CD8-positive, alpha-beta memory T cell (primary cell): ENCODE measurements at regions not wholly inside any gene's neighbourhood (a gene's known extent, or its start where the extent isn't known, plus 50 kb on each side); places are given as distances from the start of the nearest gene placed in this dataset.

Experiments
- CTCF ChIA-PET: fragments of 350-600 bp; sonication (Branson Sonifier 250); formaldehyde crosslinking; loops from one replicate; lab custom pipeline; 2021; ENCODE audit warnings: antibody characterized with exemption; lab: Charles Lee
- POLR2A ChIA-PET: fragments of 350-600 bp; sonication (Branson Sonifier 250); formaldehyde crosslinking; loops from one replicate; lab custom pipeline; 2021; ENCODE audit warnings: antibody characterized with exemption; lab: Charles Lee
- DNase-seq, 5 donors: peaks; one replicate each; pipeline versions ENCODE4 v3.0.0 to v3.0.0-alpha.2; 2020 to 2022; ENCODE audit warnings: mixed read lengths in 1 of 5
- H3K27ac ChIP-seq: one replicate; pipeline ENCODE4 v1.7.0; 2013; ENCODE audit warnings: low read depth, mild to moderate bottlenecking, low read length, moderate library complexity
- H3K27me3 ChIP-seq: 2 replicates; pipeline ENCODE4 v1.7.0; 2013; ENCODE audit warnings: low read length, mild to moderate bottlenecking; ENCODE audit not compliant: insufficient read depth, poor library complexity, severe bottlenecking
- H3K36me3 ChIP-seq: 2 replicates; pipeline ENCODE4 v1.7.0; 2013; ENCODE audit warnings: mild to moderate bottlenecking, low read length, moderate library complexity; ENCODE audit not compliant: insufficient read depth
- H3K4me1 ChIP-seq: 2 replicates; pipeline ENCODE4 v1.7.0; 2013; ENCODE audit warnings: mild to moderate bottlenecking, low read length, moderate library complexity; ENCODE audit not compliant: insufficient read depth
- H3K4me3 ChIP-seq: 2 replicates; pipeline ENCODE4 v1.7.0; 2013; ENCODE audit warnings: mild to moderate bottlenecking, low read length
- H3K9me3 ChIP-seq: 2 replicates; pipeline ENCODE4 v1.7.0; 2013; ENCODE audit warnings: mild to moderate bottlenecking, low read length
- H3K27ac Mint-ChIP-seq, 8 donors: one replicate each; pipeline ENCODE4 v1.8.0; 2020 to 2021; ENCODE audit warnings: mixed read lengths in 8 of 8, mild to moderate bottlenecking in 6 of 8, inconsistent platforms in 3 of 8, moderate library complexity in 3 of 8
- H3K27me3 Mint-ChIP-seq, 2 donors: one replicate each; pipeline ENCODE4 v1.8.0; 2020 to 2021; ENCODE audit warnings: mixed read lengths in 2 of 2, mild to moderate bottlenecking in 1 of 2, moderate library complexity in 1 of 2
- H3K36me3 Mint-ChIP-seq, 3 donors: one replicate each; pipeline ENCODE4 v1.8.0; 2020 to 2021; ENCODE audit warnings: mixed read lengths in 3 of 3, inconsistent platforms in 1 of 3, mild to moderate bottlenecking in 1 of 3
- H3K4me1 Mint-ChIP-seq, 3 donors: one replicate each; pipeline ENCODE4 v1.8.0; 2020 to 2021; ENCODE audit warnings: mixed read lengths in 3 of 3, inconsistent platforms in 1 of 3, mild to moderate bottlenecking in 1 of 3
- H3K4me3 Mint-ChIP-seq, 7 donors: one replicate each; pipeline ENCODE4 v1.8.0; 2020 to 2021; ENCODE audit warnings: mixed read lengths in 7 of 7, mild to moderate bottlenecking in 6 of 7, moderate library complexity in 4 of 7, inconsistent platforms in 2 of 7
- H3K9me3 Mint-ChIP-seq, 5 donors: one replicate each; pipeline ENCODE4 v1.8.0; 2020 to 2022; ENCODE audit warnings: mixed read lengths in 5 of 5, mild to moderate bottlenecking in 3 of 5, moderate library complexity in 2 of 5, inconsistent platforms in 1 of 5

- Histone ChIP-seq H3K27ac (peak overlapping the region; percentile 40), H3K36me3 (no peaks in the 10 kb centered on the region), H3K4me1 (peaks cover 16% of the 10 kb centered on the region), H3K27me3 (no peaks in the 10 kb centered on the region), H3K4me3 (no peak overlapping the region), H3K9me3 (no peaks in the 10 kb centered on the region)
- Mint-ChIP-seq H3K4me1 (peaks cover 2 to 9% (median 8%) of the 10 kb centered on the region in 3 donors), H3K27ac (no peak overlapping the region), H3K27me3 (no peaks in the 10 kb centered on the region), H3K36me3 (peaks cover 0 to 6% (median 0%) of the 10 kb centered on the region in 3 donors), H3K9me3 (no peaks in the 10 kb centered on the region), H3K4me3 (no peak overlapping the region)
- POLR2A ChIA-PET = interaction anchor here (1.4 to 1.8 kb wide), 2 partner anchors 388 to 398 kb away, joined by 5 to 12 read pairs; no protein-coding TSS in a partner anchor
- no peak for DNase-seq
- CTCF ChIA-PET = interaction anchor here (1.2 to 1.8 kb wide), 2 partner anchors 194 to 429 kb away, joined by 3 to 6 read pairs; no protein-coding TSS in a partner anchor
Measured at GRCh38 chr13:50513300-50513877, 330.1 kb downstream of the DLEU7 start.

GRCh38 chr13:50514249-50514648 is 329.2 kb downstream of the DLEU7 start:
- Mint-ChIP-seq H3K27ac (no peak overlapping the region), H3K36me3 (peaks cover 0 to 2% (median 0%) of the 10 kb centered on the region in 3 donors), H3K4me3 (no peak overlapping the region), H3K4me1 (peaks cover 6 to 17% (median 17%) of the 10 kb centered on the region in 3 donors), H3K27me3 (no peaks in the 10 kb centered on the region), H3K9me3 (no peaks in the 10 kb centered on the region)
- DNase-seq = no peak
- Histone ChIP-seq H3K4me1 (peaks cover 16% of the 10 kb centered on the region), H3K4me3 (no peak overlapping the region), H3K36me3 (no peaks in the 10 kb centered on the region), H3K27ac (no peak overlapping the region), H3K9me3 (no peaks in the 10 kb centered on the region), H3K27me3 (no peaks in the 10 kb centered on the region)
- CTCF ChIA-PET = no interaction called here
- POLR2A ChIA-PET = no interaction called here

DNA sequence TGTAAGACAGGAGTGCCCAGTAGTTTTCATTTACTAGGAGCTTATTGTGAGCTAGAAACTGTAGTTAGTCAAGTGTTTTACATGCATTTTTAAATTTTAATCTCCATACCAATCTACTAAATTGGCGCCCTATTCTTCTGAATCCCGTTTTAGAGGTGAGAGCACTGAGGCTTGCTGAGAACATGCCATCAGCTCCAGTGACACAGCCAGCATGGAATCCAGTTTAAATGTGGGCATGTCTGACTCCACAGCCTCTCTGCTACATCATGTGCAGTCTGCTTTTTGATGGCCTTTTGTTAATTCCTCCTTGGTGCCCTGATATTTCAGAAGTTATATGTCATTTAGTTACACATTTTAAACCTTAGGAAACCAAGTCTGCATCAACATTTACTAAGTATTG is 325.4 kb downstream of the DLEU7 start:
- H3K9me3 ChIP-seq = no peaks in the 10 kb centered on the region
- ChIA-PET POLR2A (no interaction called here), CTCF (no interaction called here)
- no peak overlapping the region for H3K27ac ChIP-seq
- H3K9me3 Mint-ChIP-seq = no peaks in the 10 kb centered on the region
- DNase-seq = no peak
- H3K4me1 ChIP-seq = peaks cover 6% of the 10 kb centered on the region
- H3K4me1 Mint-ChIP-seq = peaks cover 13 to 29% (median 27%) of the 10 kb centered on the region in 3 donors
- H3K36me3 Mint-ChIP-seq = no peaks in the 10 kb centered on the region
- H3K4me3 ChIP-seq = no peak overlapping the region
- no peak overlapping the region for H3K4me3 Mint-ChIP-seq
- no peaks in the 10 kb centered on the region for H3K27me3 ChIP-seq
- peak overlapping the region in 1 of 8 donors; percentile 47 for H3K27ac Mint-ChIP-seq
- H3K36me3 ChIP-seq = no peaks in the 10 kb centered on the region
- H3K27me3 Mint-ChIP-seq = peaks cover 0 to 2% of the 10 kb centered on the region in 2 donors

GRCh38 chr13:50518781-50519201 is 324.7 kb downstream of the DLEU7 start:
- H3K27ac ChIP-seq = no peak overlapping the region
- Mint-ChIP-seq H3K27ac (peak overlapping the region in 1 of 8 donors; percentile 53), H3K9me3 (no peaks in the 10 kb centered on the region), H3K4me3 (no peak overlapping the region), H3K4me1 (peaks cover 13 to 29% (median 27%) of the 10 kb centered on the region in 3 donors), H3K36me3 (no peaks in the 10 kb centered on the region), H3K27me3 (peaks cover 0 to 2% of the 10 kb centered on the region in 2 donors)
- no peaks in the 10 kb centered on the region for H3K9me3 ChIP-seq
- H3K36me3 ChIP-seq = no peaks in the 10 kb centered on the region
- POLR2A ChIA-PET = no interaction called here
- CTCF ChIA-PET = no interaction called here
- no peak overlapping the region for H3K4me3 ChIP-seq
- DNase-seq = no peak
- H3K4me1 ChIP-seq = no peaks in the 10 kb centered on the region
- no peaks in the 10 kb centered on the region for H3K27me3 ChIP-seq

GRCh38 chr13:50519866-50520265 is 323.6 kb downstream of the DLEU7 start:
- Histone ChIP-seq H3K4me3 (no peak overlapping the region), H3K36me3 (no peaks in the 10 kb centered on the region), H3K27ac (no peak overlapping the region), H3K4me1 (no peaks in the 10 kb centered on the region), H3K9me3 (no peaks in the 10 kb centered on the region), H3K27me3 (no peaks in the 10 kb centered on the region)
- Mint-ChIP-seq H3K27ac (peak overlapping the region in 1 of 8 donors; percentile 37), H3K4me1 (peaks cover 13 to 27% (median 26%) of the 10 kb centered on the region in 3 donors), H3K9me3 (no peaks in the 10 kb centered on the region), H3K36me3 (no peaks in the 10 kb centered on the region), H3K4me3 (no peak overlapping the region), H3K27me3 (peaks cover 0 to 2% of the 10 kb centered on the region in 2 donors)
- no peak for DNase-seq
- CTCF ChIA-PET = no interaction called here
- POLR2A ChIA-PET = no interaction called here

DNA sequence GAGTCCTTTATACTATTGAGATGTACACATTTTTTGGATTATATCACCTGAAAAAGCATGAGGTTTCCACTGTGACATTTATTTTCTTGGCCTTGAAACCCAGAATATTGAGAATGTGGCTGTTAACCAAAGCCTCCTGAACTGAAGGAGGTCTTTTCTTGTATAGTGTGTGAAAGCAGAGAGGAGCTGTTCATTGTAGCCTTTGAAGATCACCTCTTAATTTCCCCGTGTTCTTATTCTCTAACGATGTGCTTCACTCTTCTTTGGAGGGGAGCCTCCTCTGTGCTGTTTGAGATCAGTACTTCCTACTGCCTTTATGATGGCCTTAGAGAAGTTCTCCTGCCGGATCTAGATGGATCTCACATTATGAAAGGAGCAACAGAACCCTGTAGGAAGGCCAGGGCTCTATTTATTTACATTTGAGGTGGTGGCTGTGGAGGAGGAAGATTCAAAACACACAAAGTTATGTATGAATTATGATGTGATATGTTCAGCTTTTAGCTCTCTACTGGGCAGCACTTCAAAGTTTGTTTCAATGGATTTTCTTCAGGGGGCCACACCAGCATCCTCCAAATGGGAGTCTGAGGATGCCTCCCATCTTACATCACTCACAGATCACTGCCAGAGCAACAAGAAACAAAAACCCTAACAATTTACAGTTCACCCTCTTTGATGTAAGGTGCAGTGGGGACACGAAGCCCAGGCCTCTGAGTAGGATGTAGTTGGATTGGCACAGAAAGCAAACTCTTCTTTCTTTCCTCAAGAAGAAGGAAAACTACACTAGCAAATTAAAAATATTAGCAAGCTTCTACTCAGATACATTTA is 322.3 kb downstream of the DLEU7 start:
- DNase-seq = no peak
- ChIA-PET POLR2A (no interaction called here), CTCF (interaction anchor here (0.9 to 1.2 kb wide), 2 partner anchors 264 to 524 kb away, joined by 3 read pairs; no protein-coding TSS in a partner anchor)
- H3K9me3 Mint-ChIP-seq = no peaks in the 10 kb centered on the region
- Histone ChIP-seq H3K4me3 (no peak overlapping the region), H3K27me3 (no peaks in the 10 kb centered on the region), H3K9me3 (no peaks in the 10 kb centered on the region), H3K4me1 (no peaks in the 10 kb centered on the region), H3K27ac (no peak overlapping the region), H3K36me3 (no peaks in the 10 kb centered on the region)
- peak overlapping the region in 1 of 8 donors; percentile 59 for H3K27ac Mint-ChIP-seq
- no peaks in the 10 kb centered on the region for H3K36me3 Mint-ChIP-seq
- peaks cover 0 to 2% of the 10 kb centered on the region in 2 donors for H3K27me3 Mint-ChIP-seq
- H3K4me3 Mint-ChIP-seq = no peak overlapping the region
- H3K4me1 Mint-ChIP-seq = peaks cover 15 to 30% (median 27%) of the 10 kb centered on the region in 3 donors

- DNase-seq = no peak
- Mint-ChIP-seq H3K4me3 (no peak overlapping the region), H3K36me3 (no peaks in the 10 kb centered on the region), H3K9me3 (no peaks in the 10 kb centered on the region), H3K4me1 (peaks cover 17 to 36% (median 33%) of the 10 kb centered on the region in 3 donors), H3K27me3 (peaks cover 0 to 2% of the 10 kb centered on the region in 2 donors), H3K27ac (peak overlapping the region in 1 of 8 donors; percentile 3)
- no peak overlapping the region for H3K27ac ChIP-seq
- no peaks in the 10 kb centered on the region for H3K9me3 ChIP-seq
- CTCF ChIA-PET = interaction anchor here (0.9 to 1.2 kb wide), 2 partner anchors 263 to 524 kb away, joined by 3 read pairs; no protein-coding TSS in a partner anchor
- H3K4me3 ChIP-seq = no peak overlapping the region
- H3K36me3 ChIP-seq = no peaks in the 10 kb centered on the region
- H3K4me1 ChIP-seq = no peaks in the 10 kb centered on the region
- POLR2A ChIA-PET = no interaction called here
- H3K27me3 ChIP-seq = no peaks in the 10 kb centered on the region
Measured at GRCh38 chr13:50521831-50522149, 321.7 kb downstream of the DLEU7 start.

DNA sequence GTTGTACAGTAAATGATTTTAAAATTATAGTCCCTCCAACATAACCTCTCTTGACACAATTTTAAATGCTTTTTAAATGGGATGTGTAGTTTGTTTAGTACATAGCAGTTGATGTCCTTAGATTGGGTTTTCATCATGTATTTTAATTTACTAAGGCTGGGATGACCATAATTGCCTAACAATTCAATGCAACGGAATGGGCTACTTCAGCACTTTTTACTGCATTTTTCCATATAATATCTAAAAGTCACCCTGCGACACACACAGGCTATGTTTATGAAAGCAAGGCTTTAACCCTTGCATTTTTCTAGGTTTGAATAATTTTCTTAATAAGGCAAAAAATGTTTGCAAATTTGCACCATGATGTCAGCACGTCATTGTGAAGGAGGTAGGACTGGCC is 321.0 kb downstream of the DLEU7 start:
- Mint-ChIP-seq H3K9me3 (no peaks in the 10 kb centered on the region), H3K4me1 (peaks cover 22 to 41% (median 40%) of the 10 kb centered on the region in 3 donors), H3K27ac (no peak overlapping the region), H3K27me3 (peaks cover 0 to 2% of the 10 kb centered on the region in 2 donors), H3K36me3 (no peaks in the 10 kb centered on the region), H3K4me3 (no peak overlapping the region)
- ChIA-PET CTCF (interaction anchor here (1.2 kb wide), 1 partner anchor 525 kb away, joined by 3 read pairs; no protein-coding TSS in a partner anchor), POLR2A (no interaction called here)
- DNase-seq = no peak
- Histone ChIP-seq H3K27ac (no peak overlapping the region), H3K36me3 (no peaks in the 10 kb centered on the region), H3K9me3 (no peaks in the 10 kb centered on the region), H3K4me3 (no peak overlapping the region), H3K27me3 (no peaks in the 10 kb centered on the region), H3K4me1 (no peaks in the 10 kb centered on the region)
